SKM-1 (cell line): ENCODE measurements at regions not wholly inside any gene's neighbourhood (a gene's known extent, or its start where the extent isn't known, plus 50 kb on each side); places are given as distances from the start of the nearest gene placed in this dataset.
A peak's percentile ranks its signal among the peaks of the same experiment; 100 is the strongest.

Experiments used
- DNase-seq: peaks from one replicate; lab custom pipeline; 2025; ENCODE audit not compliant: unreplicated experiment; lab: John Stamatoyannopoulos, UW

DNA sequence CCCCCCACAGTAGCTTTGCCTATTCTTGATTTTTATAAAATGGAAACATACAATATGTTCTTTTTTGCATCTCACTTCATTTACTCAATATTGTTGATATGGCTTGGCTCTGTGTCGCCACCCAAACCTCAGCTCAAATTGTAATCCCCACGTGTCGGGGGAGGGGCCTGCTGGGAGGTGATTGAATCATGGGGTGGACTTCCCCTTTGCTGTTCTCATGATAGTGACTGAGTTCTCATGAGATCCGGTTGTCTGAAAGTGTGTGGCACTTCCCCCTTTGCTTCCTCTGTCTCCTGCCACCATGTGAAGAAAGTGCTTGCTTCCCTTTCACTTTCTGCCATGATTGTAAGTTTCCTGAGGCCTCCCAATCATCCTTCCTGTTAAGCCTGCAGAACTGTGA lies 431.3 kb downstream of the MN1 start:
- peak; percentile 35 for DNase-seq

GRCh38 chr22:27370987-27371386 lies 430.6 kb downstream of the MN1 start:
- DNase-seq: no peak

GRCh38 chr22:27372364-27372763 lies 429.2 kb downstream of the MN1 start:
- DNase-seq: no peak

DNA sequence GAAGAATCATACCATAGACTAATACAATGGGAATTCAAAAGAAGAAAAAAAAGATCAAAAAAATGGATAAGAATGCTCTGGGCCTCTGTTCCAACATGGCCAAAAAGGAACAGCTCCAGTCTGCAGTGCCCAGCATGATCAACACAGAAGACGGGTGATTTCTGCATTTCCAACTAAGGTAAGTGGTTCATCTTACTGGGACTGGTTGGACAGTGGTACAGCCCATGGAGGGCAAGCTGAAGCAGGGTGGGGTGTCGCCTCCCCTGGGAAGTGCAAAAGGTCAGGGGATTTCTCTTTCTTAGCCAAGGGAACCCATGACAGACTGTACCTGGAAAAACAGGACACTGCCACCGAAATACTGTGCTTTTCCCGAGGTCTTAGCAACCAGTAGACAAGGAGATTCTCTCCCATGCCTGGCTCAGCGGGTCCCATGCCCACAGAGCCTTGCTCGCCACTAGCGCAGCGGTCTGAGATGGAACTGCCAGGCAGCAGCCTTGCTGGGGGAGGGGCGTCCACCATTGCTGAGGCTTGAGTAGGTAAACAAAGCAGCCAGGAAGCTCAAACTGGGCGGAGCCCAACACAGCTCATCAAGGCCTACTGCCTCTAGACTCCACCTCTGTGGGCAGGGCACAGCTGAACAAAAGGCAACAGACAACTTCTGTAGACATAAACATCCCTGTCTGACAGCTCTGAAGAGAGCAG lies 428.4 kb downstream of the MN1 start:
- DNase-seq: no peak

DNA sequence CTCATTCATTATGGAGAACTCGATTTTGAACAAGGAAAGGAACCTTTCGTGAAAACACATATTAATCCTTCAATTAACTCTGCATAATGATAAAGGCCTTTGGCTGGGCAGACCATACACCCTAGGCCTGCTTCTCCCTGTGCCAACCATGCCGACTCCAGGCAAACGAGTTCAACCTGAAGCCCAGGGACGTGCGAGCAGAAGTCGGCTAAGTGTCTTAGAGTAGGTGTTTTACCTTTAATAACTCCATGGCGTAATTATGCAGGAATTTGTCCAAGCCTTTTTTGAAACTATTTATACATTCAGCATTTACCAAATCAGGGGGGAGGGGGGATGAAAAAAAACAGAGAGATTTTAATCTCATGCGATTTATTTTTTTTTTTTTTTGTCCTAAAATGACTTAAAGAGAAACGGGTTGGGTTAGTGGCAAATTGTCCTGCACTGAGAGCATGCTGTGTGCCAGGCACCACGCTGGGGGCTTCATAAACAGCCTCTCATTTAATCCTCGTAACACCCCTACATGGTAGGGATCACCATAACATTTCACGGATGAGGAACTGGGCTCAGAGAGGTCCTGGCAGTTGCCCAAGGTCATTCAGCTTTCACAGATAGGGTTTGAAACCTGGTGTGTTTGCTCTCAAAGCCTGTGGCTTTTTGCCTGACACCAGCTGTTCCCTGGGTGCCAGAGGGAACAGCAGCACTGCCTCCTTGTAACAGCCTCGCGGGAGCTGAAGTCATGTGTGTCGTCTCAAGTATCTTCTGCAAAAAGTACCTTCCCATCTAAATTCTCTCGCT lies 423.9 kb downstream of the MN1 start:
- DNase-seq: no peak

DNA sequence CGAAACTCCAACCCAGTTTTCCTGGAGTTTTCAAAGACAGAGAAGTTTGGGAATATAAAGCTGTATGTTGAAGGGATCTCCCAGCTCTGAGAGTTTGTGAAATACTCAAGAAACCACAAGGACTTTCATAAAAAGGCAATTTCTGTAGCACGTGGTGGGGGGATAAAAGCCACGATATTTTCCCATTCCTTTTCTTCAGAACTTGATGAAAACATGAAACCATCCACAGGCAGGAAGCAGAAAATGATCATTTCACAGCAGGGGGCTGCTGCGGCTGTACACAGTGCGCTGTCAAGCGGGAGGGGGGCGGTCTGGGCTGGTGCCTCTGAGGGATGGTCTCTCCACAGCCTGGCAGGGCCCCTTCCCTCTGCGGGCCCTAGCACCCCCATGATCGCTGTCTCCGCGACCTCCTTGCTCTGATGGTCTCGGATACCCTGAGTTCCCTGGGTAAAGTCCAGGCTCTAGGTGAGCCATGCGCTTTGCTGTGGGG lies 423.2 kb downstream of the MN1 start:
- DNase-seq: no peak

GRCh38 chr22:27378995-27379394 lies 422.6 kb downstream of the MN1 start:
- no peak for DNase-seq

DNA sequence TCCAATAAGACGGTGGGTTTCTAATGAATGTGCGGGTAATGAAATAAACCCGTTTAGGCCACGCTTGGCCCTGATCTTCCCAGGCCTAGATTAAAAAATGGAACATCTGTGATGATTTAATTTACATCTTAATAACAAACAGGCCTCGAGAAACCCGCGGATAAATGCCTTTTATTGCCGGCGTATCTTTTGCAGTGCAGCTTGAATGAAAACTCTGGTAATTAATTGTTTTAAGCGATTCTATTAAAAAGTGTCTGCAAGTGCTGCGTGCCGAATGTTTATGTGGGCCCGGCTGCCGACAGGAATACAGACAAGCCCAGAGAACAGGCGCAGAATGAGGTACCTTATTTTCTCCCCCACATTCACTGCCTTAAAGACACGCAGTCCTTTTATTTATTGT lies 420.7 kb downstream of the MN1 start:
- DNase-seq: no peak

- DNase-seq: no peak
Observed at GRCh38 chr22:27381552-27381951, 420.0 kb downstream of the MN1 start.

DNA sequence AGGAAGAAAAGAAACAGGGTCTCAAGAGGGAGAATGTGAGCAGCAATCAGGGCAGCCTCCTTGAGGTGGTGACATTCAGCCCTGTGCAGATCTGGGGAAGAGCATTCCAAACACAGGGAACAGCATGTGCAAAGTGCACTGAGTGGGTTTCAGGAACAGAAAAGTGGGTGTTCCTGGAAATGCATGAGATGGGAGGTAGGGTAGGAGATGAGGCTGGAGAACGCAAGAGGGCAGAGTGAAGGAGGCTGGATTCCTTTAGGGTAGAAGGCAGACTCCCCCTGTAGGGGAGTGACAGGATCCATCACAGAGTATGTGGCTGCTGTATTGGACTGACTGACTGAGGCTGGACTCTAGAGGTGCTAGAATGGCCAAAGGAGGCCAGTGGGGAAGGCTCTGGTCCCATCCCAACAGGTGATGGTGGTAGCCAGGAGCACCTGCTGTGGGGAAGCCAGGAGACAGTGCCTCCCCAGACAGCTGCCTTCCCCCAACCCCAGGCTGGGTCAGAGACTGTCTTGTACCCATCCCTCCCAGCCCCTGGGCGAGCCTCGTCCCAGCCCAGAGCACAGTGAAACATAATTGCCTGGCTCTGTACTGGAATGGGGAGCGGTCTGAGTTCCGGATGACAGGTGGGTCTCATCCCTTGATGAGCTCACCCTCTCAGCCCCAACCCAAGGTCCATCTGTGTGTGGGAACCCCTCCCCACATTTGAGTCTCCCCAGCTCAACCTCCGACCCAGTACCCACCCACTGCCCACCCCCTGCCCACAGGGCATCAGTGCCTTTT lies 419.4 kb downstream of the MN1 start:
- no peak for DNase-seq

DNA sequence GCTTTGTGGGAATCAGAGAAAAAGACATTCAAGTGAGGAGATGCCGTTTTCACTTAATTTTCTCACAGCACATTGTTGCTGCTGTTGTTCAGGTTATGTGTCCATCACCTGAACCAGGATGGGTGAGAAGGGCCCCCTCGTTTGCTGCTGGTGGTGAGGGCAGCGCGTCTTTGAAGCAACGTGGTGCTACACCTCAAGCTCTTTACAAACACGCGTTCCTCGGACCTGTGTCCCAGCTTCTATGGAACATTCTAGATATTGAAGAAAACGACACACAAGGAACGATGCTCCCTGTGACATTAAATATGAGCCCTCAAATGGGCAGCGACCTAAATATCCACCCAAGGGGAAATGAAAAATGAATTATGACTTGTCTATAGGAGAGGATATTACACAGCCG lies 418.6 kb downstream of the MN1 start:
- no peak for DNase-seq

DNA sequence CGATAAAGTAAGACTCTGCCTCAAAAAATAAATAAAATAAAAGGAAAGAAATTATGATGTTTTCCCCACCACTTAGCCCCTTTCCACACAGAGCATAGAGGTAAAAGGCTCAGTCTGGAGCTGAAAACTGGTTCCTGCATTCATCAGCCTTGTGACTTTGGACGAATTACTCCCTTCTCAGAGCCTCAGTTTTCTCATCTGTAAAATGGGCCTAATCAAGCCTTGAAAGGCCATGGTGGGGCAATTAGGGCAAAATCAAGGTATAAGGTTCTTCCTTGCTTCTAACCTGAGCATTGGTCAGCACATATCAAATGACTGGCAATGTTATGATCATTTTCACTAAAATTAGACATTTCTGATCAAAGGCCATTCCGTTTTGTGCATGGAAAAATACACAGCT lies 417.7 kb downstream of the MN1 start:
- DNase-seq: no peak

DNA sequence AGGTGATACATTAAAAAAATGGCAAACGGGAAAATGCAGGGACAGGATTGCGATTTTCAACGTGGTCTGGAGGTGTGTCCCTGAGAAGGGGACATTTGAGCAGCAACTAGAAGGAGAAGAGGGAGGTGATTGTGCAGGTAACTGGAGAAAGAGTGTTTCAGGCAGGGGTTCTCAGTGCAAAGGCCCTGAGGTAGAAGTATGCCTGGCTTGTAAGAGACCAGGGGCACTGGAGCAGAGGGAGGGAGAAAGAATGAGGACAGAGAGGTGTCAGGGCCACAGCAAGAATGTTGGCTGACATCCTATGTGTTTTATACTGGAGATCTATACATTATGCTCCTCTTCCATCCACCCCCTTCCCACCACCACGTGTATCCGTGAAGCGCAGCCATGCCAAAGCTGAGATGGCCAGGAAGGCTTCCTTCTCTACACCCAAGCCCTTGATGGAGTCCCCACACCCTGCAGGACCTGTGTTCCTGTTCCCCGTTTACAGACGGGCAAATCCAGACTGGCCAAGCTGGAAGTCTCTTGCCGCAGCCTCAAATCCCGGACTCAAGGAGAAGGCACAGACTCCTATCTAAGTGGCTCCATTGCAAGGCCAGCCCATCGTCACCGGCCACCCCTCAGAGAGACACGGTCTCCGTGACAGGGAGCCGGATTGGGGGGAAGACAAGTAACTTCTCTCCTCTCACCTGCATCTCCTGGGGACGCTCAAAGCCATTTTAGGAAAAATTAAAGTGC lies 416.1 kb downstream of the MN1 start:
- DNase-seq: no peak

DNA sequence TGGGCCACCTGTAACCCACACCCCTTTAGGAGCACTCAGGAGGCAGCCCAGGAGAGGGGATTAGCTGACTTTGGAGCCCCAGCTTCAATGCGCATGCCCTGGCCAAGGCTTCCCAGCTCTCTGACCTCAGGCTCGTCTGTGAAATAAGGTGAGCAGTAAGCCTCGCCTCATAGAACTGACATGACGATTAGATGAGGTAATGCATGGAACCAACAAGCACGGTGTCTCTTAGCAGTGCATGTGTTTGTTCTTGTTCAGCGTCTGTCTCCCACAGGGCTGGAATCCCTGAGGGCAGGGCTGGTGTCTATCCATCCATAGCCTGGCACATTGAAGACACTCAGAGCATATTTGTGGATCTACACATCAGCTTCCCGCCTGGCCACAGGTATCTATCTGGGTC lies 415.4 kb downstream of the MN1 start:
- DNase-seq: no peak

GRCh38 chr22:27387561-27387960 lies 414.0 kb downstream of the MN1 start:
- DNase-seq: no peak

DNA sequence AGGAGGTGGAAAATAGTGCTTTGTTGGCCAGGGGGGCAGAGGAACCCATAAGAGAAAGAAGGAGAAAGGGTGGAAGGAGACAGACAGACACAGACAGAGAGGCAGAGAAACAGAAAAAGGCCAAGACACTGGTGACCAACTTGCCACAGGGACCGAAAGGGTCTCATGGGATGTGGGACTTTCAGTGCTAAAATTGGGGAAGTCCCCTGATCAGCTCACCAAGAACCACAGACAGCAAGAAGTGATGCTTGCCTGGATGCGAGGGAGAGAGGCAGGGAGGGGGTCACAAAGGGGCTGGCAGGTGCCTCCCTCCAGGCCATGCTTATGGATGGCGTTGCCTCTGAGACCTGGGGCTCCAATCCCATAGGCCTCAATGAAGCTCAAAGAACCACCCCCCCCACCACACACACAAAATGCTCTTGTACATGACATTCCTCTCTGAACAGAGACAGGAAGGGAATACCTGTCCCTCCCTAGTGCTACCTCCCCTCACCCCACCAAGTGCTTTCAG lies 413.4 kb downstream of the MN1 start:
- no peak for DNase-seq

DNA sequence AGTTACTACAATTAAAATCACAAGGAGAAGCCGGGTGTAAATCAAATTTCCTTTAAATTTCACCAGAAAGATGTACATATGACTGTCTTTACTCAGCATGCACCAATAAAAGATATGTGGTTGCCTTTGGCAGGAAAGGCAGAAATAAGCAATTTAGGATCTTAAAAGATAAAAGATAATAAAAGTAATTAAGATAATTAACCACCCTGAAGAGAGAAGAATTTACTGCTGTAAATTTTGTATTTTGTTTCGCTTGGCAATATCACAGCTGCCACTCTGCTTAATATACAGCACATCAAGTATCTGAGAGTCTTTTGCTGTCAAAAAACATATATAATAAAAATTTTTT lies 411.9 kb downstream of the MN1 start:
- no peak for DNase-seq

DNA sequence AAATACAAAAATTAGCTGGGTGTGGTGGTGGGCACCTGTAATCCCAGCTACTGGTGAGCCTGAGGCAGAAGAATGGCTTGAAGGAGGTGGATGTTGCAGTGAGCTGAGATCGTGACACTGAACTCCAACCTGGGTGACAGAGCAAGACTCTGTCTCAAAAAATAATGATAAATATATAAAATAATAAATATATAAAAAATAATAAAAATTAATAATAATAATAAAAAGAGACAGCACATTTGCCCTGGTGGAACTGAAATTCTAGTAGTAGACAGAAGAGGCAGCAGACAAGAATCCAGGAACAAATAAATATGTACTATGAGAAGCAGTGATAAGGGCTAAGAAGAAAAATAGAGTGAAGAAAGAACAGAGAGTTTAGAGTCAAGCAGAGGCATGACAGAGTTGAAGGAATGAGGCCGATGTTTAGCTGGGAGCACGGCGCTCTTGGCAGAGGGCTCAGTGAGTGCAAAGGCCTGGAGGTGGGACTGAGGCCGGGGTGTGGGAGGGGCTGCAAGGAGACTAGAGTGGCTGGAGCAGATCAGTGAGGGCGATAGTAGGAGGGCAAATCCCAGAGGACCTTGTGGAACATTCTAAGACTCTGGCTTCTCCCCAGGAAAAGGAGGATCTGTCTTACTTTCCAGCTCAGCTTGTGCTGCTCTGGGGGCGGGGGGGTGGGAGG lies 410.3 kb downstream of the MN1 start:
- no peak for DNase-seq

DNA sequence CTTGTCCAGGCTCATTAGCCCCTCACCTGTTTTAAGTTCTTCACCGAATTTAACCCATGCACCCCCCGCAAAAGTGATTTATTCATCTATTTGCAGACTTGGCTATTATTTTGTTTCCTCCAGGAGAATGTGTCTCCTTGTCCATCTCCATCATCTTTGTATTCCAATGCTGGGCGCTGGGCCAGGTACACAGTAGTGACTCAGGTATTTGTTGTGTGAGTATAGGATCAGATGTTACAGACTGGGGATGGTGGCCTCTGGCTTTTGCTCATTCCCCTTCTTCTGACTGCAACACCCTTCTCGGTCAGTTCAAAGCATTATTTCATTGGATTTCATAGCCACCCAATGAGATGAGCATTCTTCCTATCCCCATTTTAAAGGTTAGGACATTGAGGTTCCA lies 408.2 kb downstream of the MN1 start:
- DNase-seq: no peak

GRCh38 chr22:27394806-27395404 lies 406.7 kb downstream of the MN1 start:
- no peak for DNase-seq
